K562 (cell line): ENCODE measurements at regions not wholly inside any gene's neighbourhood (a gene's known extent, or its start where the extent isn't known, plus 50 kb on each side); places are given as distances from the start of the nearest gene placed in this dataset.

ENCODE experiments used
- ATAC-seq: fragments of 200-7000 bp; cut with Tn5 transposase; 3 replicates; pipeline ENCODE4 v1.9.1; 2020; ENCODE audit warnings: moderate library complexity
- BruUV-seq: library from RNA; stranded (reverse); fragments of 400-500 nt; replicated peaks from 2 replicates; lab custom pipeline; 2021; lab: Mats Ljungman, UMichigan
- CTCF ChIA-PET: fragments of 300-600 bp; formaldehyde crosslinking; extraction: SDS; loops from one replicate; lab custom pipeline; 2021; ENCODE audit warnings: low intra/inter-chr PET ratio; lab: Yijun Ruan, JAX
- POLR2A ChIA-PET: fragments of 300-600, 350-650 bp; sonication (Branson Sonifier 250); formaldehyde crosslinking; extraction: SDS; loops from one replicate; lab custom pipeline; 2021; ENCODE audit warnings: antibody characterized with exemption, inconsistent platforms; lab: Yijun Ruan, JAX
- DNase-seq, 4 experiments: peaks; one replicate each; pipeline versions ENCODE4 v3.0.0 to v3.0.0-alpha.2; 2011 to 2018; ENCODE audit warnings: low spot score in 3 of 4, mixed read lengths in 3 of 4; ENCODE audit errors: extremely low read depth in 1 of 4
- FAIRE-seq: peaks from 2 replicates; lab custom pipeline; 2011; peaks lifted over from hg19 to GRCh38; lab: Jason Lieb, UNC
- H2AFZ ChIP-seq: 2 replicates; pipeline ENCODE4 v1.6.0; 2011; ENCODE audit warnings: low read depth, low read length, control low read depth, inconsistent platforms
- H3K27ac ChIP-seq: fragments of 200-600 bp; 3 replicates; pipeline ENCODE4 v1.8.0; 2011; ENCODE audit warnings: low read depth, mild to moderate bottlenecking, control low read depth, inconsistent platforms, low read length, moderate library complexity, mixed read lengths; ENCODE audit errors: extremely low read depth
- H3K27me3 ChIP-seq, 2 experiments: fragments of 300-600 bp in 1 of 2; 2 replicates in 1 of 2; 3 replicates in 1 of 2; pipeline versions ENCODE4 v1.6.0 to v1.8.0; 2011; ENCODE audit warnings: inconsistent platforms in 2 of 2, low read length in 2 of 2, mild to moderate bottlenecking in 1 of 2, mixed read lengths in 1 of 2, moderate library complexity in 1 of 2; ENCODE audit not compliant: control insufficient read depth in 2 of 2, insufficient read depth in 2 of 2
- H3K36me3 ChIP-seq: fragments of 300-600 bp; 3 replicates; pipeline ENCODE4 v1.8.0; 2011; ENCODE audit warnings: mild to moderate bottlenecking, low read length, inconsistent platforms; ENCODE audit not compliant: control insufficient read depth, insufficient read depth
- H3K4me1 ChIP-seq, 2 experiments: fragments of 200-600 bp in 1 of 2; replicated peaks in 1 of 2; 2 replicates in 1 of 2; 3 replicates in 1 of 2; pipeline versions ENCODE4 v1.5.1 to v1.8.0; 2011; ENCODE audit warnings: inconsistent platforms in 2 of 2, low read length in 2 of 2, mild to moderate bottlenecking in 1 of 2, mixed read lengths in 1 of 2, moderate library complexity in 1 of 2; ENCODE audit not compliant: control insufficient read depth in 2 of 2, insufficient read depth in 2 of 2
- H3K4me2 ChIP-seq: 2 replicates; pipeline ENCODE4 v1.6.1; 2011; ENCODE audit warnings: low read length, control low read depth, inconsistent platforms, mixed read lengths; ENCODE audit not compliant: insufficient read depth
- H3K4me3 ChIP-seq: fragments of 200-600 bp; sonication (generic), shearing (Covaris generic); 2 replicates; pipeline ENCODE4 v1.5.1; 2016; ENCODE audit warnings: control low read depth, inconsistent platforms
- H3K79me2 ChIP-seq: fragments of 200-600 bp; 3 replicates; pipeline ENCODE4 v1.8.0; 2011; ENCODE audit warnings: low read length, inconsistent platforms; ENCODE audit not compliant: control insufficient read depth, insufficient read depth
- H3K9ac ChIP-seq, 2 experiments: 2 replicates each; pipeline versions ENCODE4 v1.6.0 to v1.6.1; 2011; ENCODE audit warnings: low read depth in 2 of 2, low read length in 2 of 2, control low read depth in 1 of 2, inconsistent platforms in 1 of 2, mild to moderate bottlenecking in 1 of 2, mixed read lengths in 1 of 2; ENCODE audit not compliant: insufficient read depth in 1 of 2
- H3K9me1 ChIP-seq: one replicate; pipeline ENCODE4 v1.6.0; 2011; ENCODE audit warnings: inconsistent platforms, mild to moderate bottlenecking, low read length, moderate library complexity; ENCODE audit not compliant: control insufficient read depth, insufficient read depth
- H3K9me3 ChIP-seq: replicated peaks from 2 replicates; pipeline ENCODE4 v1.5.1; 2011; ENCODE audit warnings: low read depth, low read length, inconsistent platforms; ENCODE audit not compliant: control insufficient read depth, insufficient read depth
- H4K20me1 ChIP-seq: replicated peaks from 2 replicates; pipeline ENCODE4 v1.6.1; 2011; ENCODE audit warnings: low read length, inconsistent platforms, mixed read lengths; ENCODE audit not compliant: control insufficient read depth, insufficient read depth
- E2F6 ChIP-seq, 2 experiments: IDR thresholded peaks; 2 replicates each; pipeline ENCODE4 v1.6.1; 2011; ENCODE audit warnings: borderline replicate concordance in 1 of 2, control low read depth in 1 of 2, low read depth in 1 of 2, low read length in 1 of 2, mild to moderate bottlenecking in 1 of 2, mixed read lengths in 1 of 2, moderate library complexity in 1 of 2; ENCODE audit not compliant: insufficient read depth in 1 of 2, insufficient read length in 1 of 2, poor library complexity in 1 of 2, severe bottlenecking in 1 of 2; ENCODE audit errors: extremely low read depth in 1 of 2
- L3MBTL2 ChIP-seq: fragments of 450-650 bp; IDR thresholded peaks from 2 replicates; pipeline ENCODE4 v1.6.1; 2016; ENCODE audit warnings: mild to moderate bottlenecking, moderate library complexity
- RBM25 ChIP-seq: fragments of 200-400 bp; formaldehyde crosslinking; IDR thresholded peaks from 2 replicates; pipeline ENCODE4 v1.6.1; 2018; ENCODE audit warnings: low read length, low read depth, moderate library complexity; ENCODE audit not compliant: severe bottlenecking
- THRAP3 ChIP-seq: fragments of 450-650 bp; IDR thresholded peaks from 2 replicates; pipeline ENCODE4 v1.6.1; 2016; ENCODE audit warnings: mild to moderate bottlenecking, inconsistent platforms, borderline replicate concordance
- ZFP36 ChIP-seq: fragments of 150-350 bp; IDR thresholded peaks from 2 replicates; pipeline ENCODE4 v1.6.1; 2018; ENCODE audit warnings: low read length, low read depth; ENCODE audit not compliant: partially characterized antibody
- WGBS: fragments of 100-300 bp; shearing (Covaris generic); methylation state at CpG from one replicate; pipeline ENCODE4 v1.1.6; 2016; ENCODE audit warnings: low coverage, mixed read lengths; ENCODE audit not compliant: insufficient coverage; ENCODE audit errors: missing lambda C conversion rate; 5-methylcytosine and 5-hydroxymethylcytosine counted together
- in situ Hi-C: fragments of 300-500 bp; cut with MboI; formaldehyde crosslinking; loops from 4 replicates; pipeline ENCODE4 v1.15.0; 2018; ENCODE audit warnings: inconsistent platforms, mixed read lengths
- intact Hi-C: fragments of 100-400 bp; cut with micrococcal nuclease; formaldehyde crosslinking; loops from 2 replicates; pipeline ENCODE4 v1.14.2; 2022

GRCh38 chr21:39036581-39036980 lies 146.7 kb downstream of the PSMG1 start (continued):
- TF ChIP-seq E2F6 (IDR thresholded peaks at IDR 0.05; ENCODE audit: borderline replicate concordance in 1 of 2, extremely low read depth in 1 of 2, insufficient read depth in 1 of 2, insufficient read length in 1 of 2, low read depth in 1 of 2, low read length in 1 of 2, poor library complexity in 1 of 2, severe bottlenecking in 1 of 2) (peak in 1 of 2 experiments; percentile 15), L3MBTL2 (0 out of 2 replicates have a peak, but pooled peaks have one; percentile 21)
- TF ChIP-seq, all 486 proteins: peak for 3

- BruUV-seq = no TSS peak
- H4K20me1 ChIP-seq = no peaks in the 10 kb centered on the region
- H3K36me3 ChIP-seq = no peaks in the 10 kb centered on the region
- no peaks in the 10 kb centered on the region for H3K79me2 ChIP-seq
- POLR2A ChIA-PET = interaction anchor here (0.7 kb wide), 1 partner anchor 13 kb away, joined by 3 read pairs; no protein-coding TSS in a partner anchor
- DNase-seq (no peak), ATAC-seq (no peak), FAIRE-seq (no peak)
- intact Hi-C loops = loop anchor here (10.0 kb wide), 1 partner anchor 300 kb away; no protein-coding TSS in a partner anchor
- CTCF ChIA-PET = no interaction called here
- H2AFZ ChIP-seq = no peak overlapping the region
- H3K27ac ChIP-seq = no peak overlapping the region
- H3K27me3 ChIP-seq = peaks cover 49 to 60% of the 10 kb centered on the region in 2 experiments
- in situ Hi-C loops = no loop called here
- no peak overlapping the region for H3K4me3 ChIP-seq
- H3K4me2 ChIP-seq = no peak overlapping the region
- H3K9me1 ChIP-seq = no peaks in the 10 kb centered on the region
- no peaks in the 10 kb centered on the region for H3K9me3 ChIP-seq
- H3K9ac ChIP-seq = no peak overlapping the region
- peak; percentile 47 for TF ChIP-seq ZFP36
- peak; percentile 79 for TF ChIP-seq RBM25
- no peak for TF ChIP-seq THRAP3
- H3K4me1 ChIP-seq = peaks cover 0 to 7% of the 10 kb centered on the region in 2 experiments; a peak in 1 of 5 replicates
- 2% methylated on average over 12 of the region's 12 CpGs for WGBS
These were observed 148.4 kb downstream of the PSMG1 start for GRCh38 chr21:39034590-39035536.
